K562 (cell line): ENCODE measurements at regions not wholly inside any gene's neighbourhood (a gene's known extent, or its start where the extent isn't known, plus 50 kb on each side); places are given as distances from the start of the nearest gene placed in this dataset.

Experiments used
- ATAC-seq: fragments of 200-7000 bp; cut with Tn5 transposase; 3 replicates; pipeline ENCODE4 v1.9.1; 2020; ENCODE audit warnings: moderate library complexity
- BruUV-seq: library from RNA; stranded (reverse); fragments of 400-500 nt; replicated peaks from 2 replicates; lab custom pipeline; 2021; lab: Mats Ljungman, UMichigan
- CTCF ChIA-PET: fragments of 300-600 bp; formaldehyde crosslinking; extraction: SDS; loops from one replicate; lab custom pipeline; 2021; ENCODE audit warnings: low intra/inter-chr PET ratio; lab: Yijun Ruan, JAX
- POLR2A ChIA-PET: fragments of 300-600, 350-650 bp; sonication (Branson Sonifier 250); formaldehyde crosslinking; extraction: SDS; loops from one replicate; lab custom pipeline; 2021; ENCODE audit warnings: antibody characterized with exemption, inconsistent platforms; lab: Yijun Ruan, JAX
- DNase-seq, 4 experiments: peaks; one replicate each; pipeline versions ENCODE4 v3.0.0 to v3.0.0-alpha.2; 2011 to 2018; ENCODE audit warnings: low spot score in 3 of 4, mixed read lengths in 3 of 4; ENCODE audit errors: extremely low read depth in 1 of 4
- FAIRE-seq: peaks from 2 replicates; lab custom pipeline; 2011; peaks lifted over from hg19 to GRCh38; lab: Jason Lieb, UNC
- H2AFZ ChIP-seq: 2 replicates; pipeline ENCODE4 v1.6.0; 2011; ENCODE audit warnings: low read depth, low read length, control low read depth, inconsistent platforms
- H3K27ac ChIP-seq: fragments of 200-600 bp; 3 replicates; pipeline ENCODE4 v1.8.0; 2011; ENCODE audit warnings: low read depth, mild to moderate bottlenecking, control low read depth, inconsistent platforms, low read length, moderate library complexity, mixed read lengths; ENCODE audit errors: extremely low read depth
- H3K27me3 ChIP-seq, 2 experiments: fragments of 300-600 bp in 1 of 2; 2 replicates in 1 of 2; 3 replicates in 1 of 2; pipeline versions ENCODE4 v1.6.0 to v1.8.0; 2011; ENCODE audit warnings: inconsistent platforms in 2 of 2, low read length in 2 of 2, mild to moderate bottlenecking in 1 of 2, mixed read lengths in 1 of 2, moderate library complexity in 1 of 2; ENCODE audit not compliant: control insufficient read depth in 2 of 2, insufficient read depth in 2 of 2
- H3K36me3 ChIP-seq: fragments of 300-600 bp; 3 replicates; pipeline ENCODE4 v1.8.0; 2011; ENCODE audit warnings: mild to moderate bottlenecking, low read length, inconsistent platforms; ENCODE audit not compliant: control insufficient read depth, insufficient read depth
- H3K4me1 ChIP-seq, 2 experiments: fragments of 200-600 bp in 1 of 2; replicated peaks in 1 of 2; 2 replicates in 1 of 2; 3 replicates in 1 of 2; pipeline versions ENCODE4 v1.5.1 to v1.8.0; 2011; ENCODE audit warnings: inconsistent platforms in 2 of 2, low read length in 2 of 2, mild to moderate bottlenecking in 1 of 2, mixed read lengths in 1 of 2, moderate library complexity in 1 of 2; ENCODE audit not compliant: control insufficient read depth in 2 of 2, insufficient read depth in 2 of 2
- H3K4me2 ChIP-seq: 2 replicates; pipeline ENCODE4 v1.6.1; 2011; ENCODE audit warnings: low read length, control low read depth, inconsistent platforms, mixed read lengths; ENCODE audit not compliant: insufficient read depth
- H3K4me3 ChIP-seq: fragments of 200-600 bp; sonication (generic), shearing (Covaris generic); 2 replicates; pipeline ENCODE4 v1.5.1; 2016; ENCODE audit warnings: control low read depth, inconsistent platforms
- H3K79me2 ChIP-seq: fragments of 200-600 bp; 3 replicates; pipeline ENCODE4 v1.8.0; 2011; ENCODE audit warnings: low read length, inconsistent platforms; ENCODE audit not compliant: control insufficient read depth, insufficient read depth
- H3K9ac ChIP-seq, 2 experiments: 2 replicates each; pipeline versions ENCODE4 v1.6.0 to v1.6.1; 2011; ENCODE audit warnings: low read depth in 2 of 2, low read length in 2 of 2, control low read depth in 1 of 2, inconsistent platforms in 1 of 2, mild to moderate bottlenecking in 1 of 2, mixed read lengths in 1 of 2; ENCODE audit not compliant: insufficient read depth in 1 of 2
- H3K9me1 ChIP-seq: one replicate; pipeline ENCODE4 v1.6.0; 2011; ENCODE audit warnings: inconsistent platforms, mild to moderate bottlenecking, low read length, moderate library complexity; ENCODE audit not compliant: control insufficient read depth, insufficient read depth
- H3K9me3 ChIP-seq: replicated peaks from 2 replicates; pipeline ENCODE4 v1.5.1; 2011; ENCODE audit warnings: low read depth, low read length, inconsistent platforms; ENCODE audit not compliant: control insufficient read depth, insufficient read depth
- H4K20me1 ChIP-seq: replicated peaks from 2 replicates; pipeline ENCODE4 v1.6.1; 2011; ENCODE audit warnings: low read length, inconsistent platforms, mixed read lengths; ENCODE audit not compliant: control insufficient read depth, insufficient read depth
- BRCA1 ChIP-seq, 2 experiments: fragments of 450-650 bp in 1 of 2; sonication (generic) in 1 of 2; formaldehyde crosslinking in 1 of 2; IDR thresholded peaks; 2 replicates each; pipeline versions ENCODE4 v1.5.0 to v1.6.1; 2017 to 2020; ENCODE audit warnings: mild to moderate bottlenecking in 1 of 2, missing genetic modification reagents in 1 of 2
- CBFA2T2 ChIP-seq: fragments of 450-650 bp; conservative IDR thresholded peaks from 2 replicates; pipeline ENCODE4 v1.6.1; 2017; ENCODE audit warnings: mild to moderate bottlenecking
- KHSRP ChIP-seq: fragments of 450-650 bp; IDR thresholded peaks from 2 replicates; pipeline ENCODE4 v1.6.1; 2017
- MCM7 ChIP-seq, 2 experiments: fragments of 450-650 bp; IDR thresholded peaks; 2 replicates each; pipeline ENCODE4 v1.6.1; 2016 to 2018
- MTF1 ChIP-seq: fragments of 250-450 bp; sonication (Bioruptor Pico); IDR thresholded peaks from 2 replicates; pipeline ENCODE4 v1.9.0; 2021; ENCODE audit warnings: moderate library complexity, mild to moderate bottlenecking, inconsistent platforms, borderline replicate concordance
- NKRF ChIP-seq: fragments of 450-650 bp; IDR thresholded peaks from 2 replicates; pipeline ENCODE4 v1.6.1; 2016; ENCODE audit warnings: borderline replicate concordance
- SMARCC2 ChIP-seq: fragments of 450-650 bp; IDR thresholded peaks from 2 replicates; pipeline ENCODE4 v1.6.1; 2017; ENCODE audit warnings: antibody characterized with exemption, moderate library complexity, mild to moderate bottlenecking, low read depth
- TGIF2 ChIP-seq: sonication (generic); formaldehyde crosslinking; IDR thresholded peaks from 2 replicates; pipeline ENCODE4 v1.8.1; 2022; ENCODE audit warnings: mild to moderate bottlenecking, missing genetic modification reagents, moderate library complexity
- TOE1 ChIP-seq, 2 experiments: fragments of 450-650 bp in 1 of 2; sonication (generic) in 1 of 2; formaldehyde crosslinking in 1 of 2; IDR thresholded peaks; 2 replicates each; pipeline versions ENCODE4 v1.7.1 to v1.8.0; 2016 to 2022; ENCODE audit warnings: borderline replicate concordance in 2 of 2, mild to moderate bottlenecking in 2 of 2, antibody characterized with exemption in 1 of 2, inconsistent platforms in 1 of 2, low read depth in 1 of 2, missing genetic modification reagents in 1 of 2, moderate library complexity in 1 of 2
- ZNF133 ChIP-seq: fragments of 250-450 bp; sonication (Bioruptor Pico); IDR thresholded peaks from 2 replicates; pipeline ENCODE4 v1.4.0; 2020; ENCODE audit warnings: mild to moderate bottlenecking
- ZNF518B ChIP-seq: fragments of 250-450 bp; sonication (Bioruptor Pico); IDR thresholded peaks from 2 replicates; pipeline ENCODE4 v1.5.0; 2021; ENCODE audit warnings: mild to moderate bottlenecking, moderate library complexity
- ZNF583 ChIP-seq: fragments of 250-450 bp; sonication (Bioruptor Pico); IDR thresholded peaks from 2 replicates; pipeline ENCODE4 v1.4.0; 2020
- WGBS: fragments of 100-300 bp; shearing (Covaris generic); methylation state at CpG from one replicate; pipeline ENCODE4 v1.1.6; 2016; ENCODE audit warnings: low coverage, mixed read lengths; ENCODE audit not compliant: insufficient coverage; ENCODE audit errors: missing lambda C conversion rate; 5-methylcytosine and 5-hydroxymethylcytosine counted together
- in situ Hi-C: fragments of 300-500 bp; cut with MboI; formaldehyde crosslinking; loops from 4 replicates; pipeline ENCODE4 v1.15.0; 2018; ENCODE audit warnings: inconsistent platforms, mixed read lengths
- intact Hi-C: fragments of 100-400 bp; cut with micrococcal nuclease; formaldehyde crosslinking; loops from 2 replicates; pipeline ENCODE4 v1.14.2; 2022
- TF ChIP-seq, protein P1 (sequence below): fragments of 250-450 bp; sonication (Bioruptor Pico); IDR thresholded peaks from 2 replicates; pipeline ENCODE4 v1.5.0; 2021

DNA sequence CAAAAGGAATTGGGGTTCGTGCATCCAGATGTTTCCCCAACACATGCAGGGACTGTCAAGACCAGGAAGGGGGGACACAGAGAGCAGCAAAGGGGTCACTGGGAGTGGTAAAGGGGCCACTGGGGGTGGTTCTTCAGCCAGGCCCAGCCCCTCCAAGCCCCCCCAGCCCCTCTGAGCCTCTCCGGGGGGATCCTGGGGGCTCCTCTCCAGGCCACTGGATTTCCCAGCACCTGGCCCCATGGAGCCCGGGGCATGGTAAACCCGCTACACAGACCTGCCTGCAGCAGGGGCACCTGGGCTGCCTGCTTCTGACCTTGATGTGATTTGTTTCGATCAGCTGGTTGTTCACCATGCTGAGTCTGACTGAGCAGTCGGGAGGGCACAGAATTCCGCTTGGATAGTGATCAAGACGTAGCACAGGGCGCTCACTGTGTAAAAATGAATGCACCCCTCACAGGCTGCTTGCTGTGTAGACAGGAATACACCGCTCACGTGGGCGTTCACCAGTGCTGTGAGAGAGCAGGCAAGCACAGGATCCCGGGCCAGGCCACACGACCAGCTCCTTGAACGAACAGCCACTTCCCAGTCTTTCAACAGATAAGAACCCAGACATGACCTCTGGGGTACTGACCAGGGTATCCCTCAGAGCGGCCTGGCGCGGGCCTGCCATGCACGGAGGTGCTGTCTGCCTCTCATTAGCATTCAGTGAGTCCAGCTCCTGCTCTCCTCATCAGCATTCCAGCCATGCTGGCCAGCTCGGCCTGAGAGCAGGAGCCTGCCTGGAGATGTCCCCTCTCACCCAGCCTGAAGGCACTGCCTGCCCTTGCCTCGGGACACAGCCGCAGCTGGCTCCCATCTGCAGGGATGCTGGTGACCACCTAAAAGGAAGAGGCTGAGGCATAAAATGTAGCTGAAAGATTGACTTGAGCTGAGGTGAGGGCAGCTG lies 73.3 kb upstream of the OTOS start:
- POLR2A ChIA-PET, result interaction anchor here (0.7 to 1.3 kb wide), 2 partner anchors 9 to 13 kb away, joined by 3 to 4 read pairs; no protein-coding TSS in a partner anchor
- no peaks in the 10 kb centered on the region for H4K20me1 ChIP-seq
- no peak for FAIRE-seq
- H3K79me2 ChIP-seq, result no peaks in the 10 kb centered on the region
- WGBS, result 0% methylated on average over 14 of the region's 22 CpGs
- H3K36me3 ChIP-seq, result no peaks in the 10 kb centered on the region
- no peak overlapping the region for H3K4me2 ChIP-seq
- CTCF ChIA-PET, result no interaction called here
- no TSS peak for BruUV-seq
- no peak; the same call in 2 of the 3 replicates for ATAC-seq
- H3K27me3 ChIP-seq, result peaks cover 4 to 57% of the 10 kb centered on the region in 2 experiments; a peak in 4 of 5 replicates
- in situ Hi-C loops (no loop called here), intact Hi-C loops (no loop called here)
- H3K27ac ChIP-seq, result no peak overlapping the region
- H3K4me3 ChIP-seq, result no peak overlapping the region
- H2AFZ ChIP-seq, result no peak overlapping the region
- H3K9me3 ChIP-seq, result no peaks in the 10 kb centered on the region
- no peak for DNase-seq
- no peak overlapping the region for H3K9ac ChIP-seq
- no peaks in the 10 kb centered on the region for H3K4me1 ChIP-seq
- no peaks in the 10 kb centered on the region for H3K9me1 ChIP-seq
- TF ChIP-seq NKRF (no peak), MTF1 (CRISPR knock-in tag) (no peak), CBFA2T2 (no peak), BRCA1 (IDR thresholded peaks at IDR 0.05) (no peak), BRCA1 (CRISPR knock-in tag; IDR thresholded peaks at IDR 0.05) (no peak), MCM7 (IDR thresholded peaks at IDR 0.05) (no peak), KHSRP (no peak), TOE1 (IDR thresholded peaks at IDR 0.05; ENCODE audit: borderline replicate concordance) (no peak), TOE1 (CRISPR knock-in tag; IDR thresholded peaks at IDR 0.05; ENCODE audit: borderline replicate concordance, low read depth) (no peak), ZNF133 (no peak), ZNF518B (CRISPR knock-in tag) (no peak), SMARCC2 (no peak), TGIF2 (CRISPR knock-in tag) (no peak), ZNF583 (no peak)
- TF ChIP-seq, protein P1, sequence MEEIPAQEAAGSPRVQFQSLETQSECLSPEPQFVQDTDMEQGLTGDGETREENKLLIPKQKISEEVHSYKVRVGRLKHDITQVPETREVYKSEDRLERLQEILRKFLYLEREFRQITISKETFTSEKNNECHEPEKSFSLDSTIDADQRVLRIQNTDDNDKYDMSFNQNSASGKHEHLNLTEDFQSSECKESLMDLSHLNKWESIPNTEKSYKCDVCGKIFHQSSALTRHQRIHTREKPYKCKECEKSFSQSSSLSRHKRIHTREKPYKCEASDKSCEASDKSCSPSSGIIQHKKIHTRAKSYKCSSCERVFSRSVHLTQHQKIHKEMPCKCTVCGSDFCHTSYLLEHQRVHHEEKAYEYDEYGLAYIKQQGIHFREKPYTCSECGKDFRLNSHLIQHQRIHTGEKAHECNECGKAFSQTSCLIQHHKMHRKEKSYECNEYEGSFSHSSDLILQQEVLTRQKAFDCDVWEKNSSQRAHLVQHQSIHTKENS (CRISPR knock-in tag), result no peak
